Gastrocnemius medialis (tissue), 4 donors: ENCODE measurements at regions not wholly inside any gene's neighbourhood (a gene's known extent, or its start where the extent isn't known, plus 50 kb on each side); places are given as distances from the start of the nearest gene placed in this dataset.

Experiments
- ATAC-seq, 2 donors: fragments of 150-250 bp; one replicate each; pipeline ENCODE4 v1.9.1; 2016
- DNase-seq, 2 donors: peaks; one replicate each; pipeline ENCODE4 v3.0.0-alpha.2; 2019
- H3K27ac ChIP-seq, 4 donors: fragments of 200-600 bp; sonication (generic); 1 replicate in 1 of 4; 2 replicates in 3 of 4; pipeline ENCODE4 v1.5.1; 2016 to 2018; ENCODE audit warnings: mild to moderate bottlenecking in 2 of 4, moderate library complexity in 1 of 4
- H3K27me3 ChIP-seq, 3 donors: fragments of 200-600 bp; sonication (generic) in 2 of 3; 1 replicate in 1 of 3; 2 replicates in 2 of 3; pipeline versions ENCODE4 v1.5.1 to v1.6.0; 2016 to 2019; ENCODE audit warnings: mild to moderate bottlenecking in 1 of 3, moderate library complexity in 1 of 3
- H3K36me3 ChIP-seq, 2 donors: fragments of 200-600 bp; sonication (generic) in 1 of 2; one replicate each; pipeline ENCODE4 v1.5.1; 2017 to 2018
- H3K4me1 ChIP-seq, 2 donors: fragments of 200-600 bp; sonication (generic) in 1 of 2; one replicate each; pipeline ENCODE4 v1.5.1; 2016 to 2017; ENCODE audit warnings: mild to moderate bottlenecking in 2 of 2
- H3K4me3 ChIP-seq, 4 donors: fragments of 200-600 bp; sonication (generic) in 3 of 4; 1 replicate in 1 of 4; 2 replicates in 3 of 4; pipeline ENCODE4 v1.5.1; 2016 to 2019; ENCODE audit warnings: mild to moderate bottlenecking in 2 of 4
- H3K9me3 ChIP-seq, 3 donors: fragments of 200-600 bp; sonication (generic) in 2 of 3; 1 replicate in 1 of 3; 2 replicates in 2 of 3; pipeline ENCODE4 v1.5.1; 2016 to 2019
- POLR2A ChIP-seq, 2 donors: fragments of 450-650 bp; IDR thresholded peaks; one replicate each; pipeline ENCODE4 v1.6.1; 2017; ENCODE audit warnings: antibody characterized with exemption in 2 of 2, mild to moderate bottlenecking in 2 of 2, moderate library complexity in 2 of 2
- in situ Hi-C, 4 donors: fragments of 200-750 bp; cut with MboI; loops; one replicate each; pipeline versions ENCODE4 v1.15.0 to v1.8.0; 2017; ENCODE audit warnings: low sequenced_read_pairs in 4 of 4
- intact Hi-C: fragments of 100-400 bp; cut with DNase I; formaldehyde crosslinking; loops from one replicate; pipeline ENCODE4 v1.15.1; 2023; ENCODE audit warnings: low total_unique reads
- TF ChIP-seq, protein P1 (sequence below), 5 experiments: fragments of 450-650 bp in 3 of 5; fragments of 200-600 bp in 2 of 5; sonication (generic) in 2 of 5; IDR thresholded peaks in 4 of 5; conservative IDR thresholded peaks in 1 of 5; 1 replicate in 4 of 5; 2 replicates in 1 of 5; pipeline ENCODE4 v1.5.1; 2016 to 2019; ENCODE audit warnings: antibody characterized with exemption in 5 of 5, mild to moderate bottlenecking in 3 of 5, moderate library complexity in 3 of 5

DNA sequence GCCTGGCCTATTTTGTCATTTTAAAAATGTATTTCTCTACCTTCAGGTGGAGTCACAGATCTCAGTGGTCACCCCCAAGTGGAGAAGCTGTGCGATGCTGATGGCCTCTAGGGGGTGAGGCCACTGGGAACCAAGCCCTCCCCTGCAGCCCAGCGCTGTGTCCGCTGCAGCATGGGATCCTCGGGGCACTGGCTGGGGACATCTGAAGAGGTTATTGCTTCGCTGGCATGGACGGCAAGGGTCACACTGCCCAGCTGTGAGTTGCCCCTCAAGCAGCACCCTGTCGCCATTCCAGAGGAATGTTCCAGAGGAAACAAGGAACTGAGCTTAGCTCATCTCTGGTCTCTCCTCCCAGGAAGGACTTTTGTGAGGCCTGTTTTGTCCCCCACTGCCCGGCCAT, 119.6 kb upstream of the S1PR3 start:
- intact Hi-C loops (no loop called here), in situ Hi-C loops (no loop called here)
- Histone ChIP-seq H3K9me3 (no peaks in the 10 kb centered on the region), H3K4me3 (no peak overlapping the region), H3K36me3 (no peaks in the 10 kb centered on the region), H3K27me3 (no peaks in the 10 kb centered on the region), H3K27ac (peak overlapping the region in 1 of 4 donors; percentile 7), H3K4me1 (peaks cover 0 to 7% of the 10 kb centered on the region in 2 donors)
- no peak for TF ChIP-seq POLR2A (IDR thresholded peaks at IDR 0.05)
- TF ChIP-seq, protein P1, sequence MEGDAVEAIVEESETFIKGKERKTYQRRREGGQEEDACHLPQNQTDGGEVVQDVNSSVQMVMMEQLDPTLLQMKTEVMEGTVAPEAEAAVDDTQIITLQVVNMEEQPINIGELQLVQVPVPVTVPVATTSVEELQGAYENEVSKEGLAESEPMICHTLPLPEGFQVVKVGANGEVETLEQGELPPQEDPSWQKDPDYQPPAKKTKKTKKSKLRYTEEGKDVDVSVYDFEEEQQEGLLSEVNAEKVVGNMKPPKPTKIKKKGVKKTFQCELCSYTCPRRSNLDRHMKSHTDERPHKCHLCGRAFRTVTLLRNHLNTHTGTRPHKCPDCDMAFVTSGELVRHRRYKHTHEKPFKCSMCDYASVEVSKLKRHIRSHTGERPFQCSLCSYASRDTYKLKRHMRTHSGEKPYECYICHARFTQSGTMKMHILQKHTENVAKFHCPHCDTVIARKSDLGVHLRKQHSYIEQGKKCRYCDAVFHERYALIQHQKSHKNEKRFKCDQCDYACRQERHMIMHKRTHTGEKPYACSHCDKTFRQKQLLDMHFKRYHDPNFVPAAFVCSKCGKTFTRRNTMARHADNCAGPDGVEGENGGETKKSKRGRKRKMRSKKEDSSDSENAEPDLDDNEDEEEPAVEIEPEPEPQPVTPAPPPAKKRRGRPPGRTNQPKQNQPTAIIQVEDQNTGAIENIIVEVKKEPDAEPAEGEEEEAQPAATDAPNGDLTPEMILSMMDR (IDR thresholded peaks at IDR 0.05 in 4 of 5, conservative IDR thresholded peaks at IDR 0.05 in 1 of 5) = no peak
- no peak for DNase-seq
- no peak for ATAC-seq

DNA sequence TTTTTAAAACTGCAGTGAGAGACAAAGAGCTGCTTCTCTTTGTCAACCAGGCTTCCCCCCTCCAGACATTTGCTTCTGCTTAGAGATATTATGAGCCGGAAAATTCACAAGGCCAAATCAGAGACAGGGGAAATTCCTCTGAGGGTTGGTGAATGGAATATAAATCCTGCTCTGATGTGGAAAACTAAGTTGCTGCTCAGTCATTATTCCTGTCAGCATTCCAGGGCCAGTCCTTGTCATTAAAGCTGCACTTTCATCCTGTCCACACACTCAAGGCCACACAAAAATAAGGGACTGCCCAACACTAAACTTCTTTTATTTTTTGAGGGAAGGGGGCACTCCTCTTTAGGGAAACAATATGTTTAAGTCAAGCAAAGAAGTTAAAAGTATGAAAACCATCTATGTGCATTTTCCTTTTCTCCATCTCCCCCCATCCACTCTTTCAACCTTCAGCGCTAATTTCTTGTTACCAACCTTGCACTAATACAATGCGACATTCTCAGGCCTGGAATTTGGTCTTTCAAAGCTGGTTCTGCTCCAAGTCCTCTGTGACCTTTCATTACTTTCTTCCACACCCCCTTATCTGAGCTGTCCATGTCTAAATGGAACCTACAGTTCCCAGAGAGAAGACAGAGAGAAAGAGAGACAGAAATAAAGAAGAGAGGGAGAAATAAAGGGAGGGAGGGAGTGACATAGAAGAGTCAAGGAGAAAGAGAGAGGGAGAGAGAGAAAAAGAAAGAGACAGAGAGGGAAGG, 118.9 kb upstream of the S1PR3 start:
- H3K4me1 ChIP-seq = peaks cover 0 to 7% of the 10 kb centered on the region in 2 donors
- intact Hi-C loops = no loop called here
- no peaks in the 10 kb centered on the region for H3K27me3 ChIP-seq
- in situ Hi-C loops = no loop called here
- no peaks in the 10 kb centered on the region for H3K9me3 ChIP-seq
- ATAC-seq (no peak), DNase-seq (no peak)
- peak overlapping the region in 1 of 4 donors; percentile 7 for H3K27ac ChIP-seq
- H3K36me3 ChIP-seq = no peaks in the 10 kb centered on the region
- TF ChIP-seq, protein P1 (IDR thresholded peaks at IDR 0.05 in 4 of 5, conservative IDR thresholded peaks at IDR 0.05 in 1 of 5) = no peak
- TF ChIP-seq POLR2A (IDR thresholded peaks at IDR 0.05) = no peak
- H3K4me3 ChIP-seq = no peak overlapping the region

DNA sequence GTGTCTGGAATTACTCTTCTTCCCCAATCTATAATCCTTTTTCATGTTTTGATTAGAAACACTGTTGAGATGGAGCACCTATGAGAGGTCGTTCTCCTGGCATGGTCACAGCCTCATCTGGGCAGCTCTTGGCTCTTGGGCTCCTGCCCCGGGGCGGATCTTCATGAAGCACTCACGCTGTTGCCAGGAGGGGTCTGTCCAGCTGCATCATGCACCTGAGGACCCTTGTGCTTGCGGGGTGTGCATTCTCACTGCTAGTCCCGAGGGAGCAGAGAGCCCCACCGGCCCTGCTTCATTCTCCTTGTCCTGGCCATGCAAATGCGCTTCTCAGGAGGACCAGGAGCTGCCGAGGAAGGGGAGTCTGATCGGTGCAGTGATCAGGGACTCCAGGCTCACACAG, 117.6 kb upstream of the S1PR3 start:
- no peak overlapping the region for H3K4me3 ChIP-seq
- H3K36me3 ChIP-seq = no peaks in the 10 kb centered on the region
- peaks cover 0 to 7% of the 10 kb centered on the region in 2 donors for H3K4me1 ChIP-seq
- TF ChIP-seq, protein P1 (IDR thresholded peaks at IDR 0.05 in 4 of 5, conservative IDR thresholded peaks at IDR 0.05 in 1 of 5) = no peak
- no peak for TF ChIP-seq POLR2A (IDR thresholded peaks at IDR 0.05)
- no peaks in the 10 kb centered on the region for H3K9me3 ChIP-seq
- H3K27ac ChIP-seq = no peak overlapping the region
- intact Hi-C loops (no loop called here), in situ Hi-C loops (no loop called here)
- DNase-seq (no peak), ATAC-seq (no peak)
- H3K27me3 ChIP-seq = no peaks in the 10 kb centered on the region

DNA sequence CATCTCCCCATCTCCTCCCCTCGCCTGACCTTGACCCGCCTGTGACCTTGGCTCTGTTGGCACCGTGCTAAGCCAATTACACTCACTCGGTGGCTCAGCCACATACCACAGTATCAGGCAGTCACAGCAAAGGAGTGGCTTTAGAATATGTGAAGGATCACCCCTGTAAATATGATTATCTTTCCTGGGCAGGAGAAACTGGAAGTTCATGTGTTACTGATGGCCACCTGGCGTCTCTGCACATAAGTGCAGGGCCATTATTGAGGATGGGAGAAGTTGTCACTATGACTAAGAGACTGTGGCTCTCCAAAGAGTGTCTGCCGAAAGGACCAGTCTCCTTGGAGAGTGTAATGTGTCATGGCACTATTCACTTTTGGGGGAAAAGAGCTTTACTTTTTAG, 116.9 kb upstream of the S1PR3 start:
- H3K4me1 ChIP-seq = peaks cover 0 to 7% of the 10 kb centered on the region in 2 donors
- no peak overlapping the region for H3K27ac ChIP-seq
- no peak overlapping the region for H3K4me3 ChIP-seq
- in situ Hi-C loops (no loop called here), intact Hi-C loops (no loop called here)
- no peaks in the 10 kb centered on the region for H3K36me3 ChIP-seq
- no peaks in the 10 kb centered on the region for H3K27me3 ChIP-seq
- ATAC-seq = no peak
- TF ChIP-seq, protein P1 (IDR thresholded peaks at IDR 0.05 in 4 of 5, conservative IDR thresholded peaks at IDR 0.05 in 1 of 5) = no peak
- no peak for TF ChIP-seq POLR2A (IDR thresholded peaks at IDR 0.05)
- H3K9me3 ChIP-seq = no peaks in the 10 kb centered on the region
- DNase-seq = no peak
